Prostate gland (tissue), 2 donors: ENCODE measurements at regions not wholly inside any gene's neighbourhood (a gene's known extent, or its start where the extent isn't known, plus 50 kb on each side); places are given as distances from the start of the nearest gene placed in this dataset.

Experiments
- POLR2A ChIP-seq: fragments of 450-650 bp; IDR thresholded peaks from one replicate; pipeline ENCODE4 v1.6.1; 2016; ENCODE audit warnings: antibody characterized with exemption, mild to moderate bottlenecking
- POLR2AphosphoS5 ChIP-seq: sonication (generic); formaldehyde crosslinking; IDR thresholded peaks from one replicate; pipeline ENCODE4 v1.6.1; 2017; ENCODE audit warnings: antibody characterized with exemption
- TF ChIP-seq, protein P1 (sequence below), 4 experiments: fragments of 200-600 bp in 2 of 4; fragments of 450-650 bp in 2 of 4; sonication (generic) in 2 of 4; IDR thresholded peaks; 1 replicate in 3 of 4; 2 replicates in 1 of 4; pipeline ENCODE4 v1.5.1; 2016 to 2019; ENCODE audit warnings: antibody characterized with exemption in 4 of 4, mild to moderate bottlenecking in 2 of 4, moderate library complexity in 2 of 4

- TF ChIP-seq, protein P1, sequence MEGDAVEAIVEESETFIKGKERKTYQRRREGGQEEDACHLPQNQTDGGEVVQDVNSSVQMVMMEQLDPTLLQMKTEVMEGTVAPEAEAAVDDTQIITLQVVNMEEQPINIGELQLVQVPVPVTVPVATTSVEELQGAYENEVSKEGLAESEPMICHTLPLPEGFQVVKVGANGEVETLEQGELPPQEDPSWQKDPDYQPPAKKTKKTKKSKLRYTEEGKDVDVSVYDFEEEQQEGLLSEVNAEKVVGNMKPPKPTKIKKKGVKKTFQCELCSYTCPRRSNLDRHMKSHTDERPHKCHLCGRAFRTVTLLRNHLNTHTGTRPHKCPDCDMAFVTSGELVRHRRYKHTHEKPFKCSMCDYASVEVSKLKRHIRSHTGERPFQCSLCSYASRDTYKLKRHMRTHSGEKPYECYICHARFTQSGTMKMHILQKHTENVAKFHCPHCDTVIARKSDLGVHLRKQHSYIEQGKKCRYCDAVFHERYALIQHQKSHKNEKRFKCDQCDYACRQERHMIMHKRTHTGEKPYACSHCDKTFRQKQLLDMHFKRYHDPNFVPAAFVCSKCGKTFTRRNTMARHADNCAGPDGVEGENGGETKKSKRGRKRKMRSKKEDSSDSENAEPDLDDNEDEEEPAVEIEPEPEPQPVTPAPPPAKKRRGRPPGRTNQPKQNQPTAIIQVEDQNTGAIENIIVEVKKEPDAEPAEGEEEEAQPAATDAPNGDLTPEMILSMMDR (IDR thresholded peaks at IDR 0.05) = no peak
- no peak for TF ChIP-seq POLR2A
- no peak for TF ChIP-seq POLR2AphosphoS5
Measured at GRCh38 chr11:96885912-96886311, 496.1 kb downstream of the JRKL start.
